Muscle layer of colon (tissue), 2 donors: ENCODE measurements at regions not wholly inside any gene's neighbourhood (a gene's known extent, or its start where the extent isn't known, plus 50 kb on each side); places are given as distances from the start of the nearest gene placed in this dataset.
"Not testable (repeated sequence)": the region's sequence is repeated elsewhere in the genome, so short reads cannot be mapped to it uniquely, and the experiment has no call there.

Experiments
- H3K27ac ChIP-seq: one replicate; pipeline ENCODE4 v1.7.0; 2013; ENCODE audit warnings: low read depth, mild to moderate bottlenecking, low read length, moderate library complexity
- H3K27me3 ChIP-seq, 2 donors: one replicate each; pipeline ENCODE4 v1.7.0; 2013; ENCODE audit warnings: low read length in 2 of 2, mild to moderate bottlenecking in 2 of 2; ENCODE audit not compliant: insufficient read depth in 2 of 2, control insufficient read depth in 1 of 2
- H3K36me3 ChIP-seq: one replicate; pipeline ENCODE4 v1.7.0; 2013; ENCODE audit warnings: mild to moderate bottlenecking, low read length; ENCODE audit not compliant: insufficient read depth
- H3K4me1 ChIP-seq: one replicate; pipeline ENCODE4 v1.7.0; 2013; ENCODE audit warnings: mild to moderate bottlenecking, low read length; ENCODE audit not compliant: insufficient read depth
- H3K4me3 ChIP-seq, 2 donors: one replicate each; pipeline ENCODE4 v1.7.0; 2013; ENCODE audit warnings: low read length in 2 of 2, low read depth in 1 of 2, mild to moderate bottlenecking in 1 of 2, moderate library complexity in 1 of 2
- H3K9ac ChIP-seq: one replicate; pipeline ENCODE4 v1.7.0; 2013; ENCODE audit warnings: low read length
- H3K9me3 ChIP-seq: one replicate; pipeline ENCODE4 v1.7.0; 2013; ENCODE audit warnings: mild to moderate bottlenecking, low read length
- donor health status: abdominal sarcoma.
- donor health status: Adenocarcinoma of cecum.

GRCh38 chr6:85382541-85382940 is 67.3 kb upstream of the NT5E start:
- Histone ChIP-seq H3K36me3 (no peaks in the 10 kb centered on the region), H3K9me3 (no peaks in the 10 kb centered on the region), H3K9ac (no peak overlapping the region), H3K27ac (no peak overlapping the region), H3K4me3 (no peak overlapping the region), H3K27me3 (no peaks in the 10 kb centered on the region), H3K4me1 (no peaks in the 10 kb centered on the region)

DNA sequence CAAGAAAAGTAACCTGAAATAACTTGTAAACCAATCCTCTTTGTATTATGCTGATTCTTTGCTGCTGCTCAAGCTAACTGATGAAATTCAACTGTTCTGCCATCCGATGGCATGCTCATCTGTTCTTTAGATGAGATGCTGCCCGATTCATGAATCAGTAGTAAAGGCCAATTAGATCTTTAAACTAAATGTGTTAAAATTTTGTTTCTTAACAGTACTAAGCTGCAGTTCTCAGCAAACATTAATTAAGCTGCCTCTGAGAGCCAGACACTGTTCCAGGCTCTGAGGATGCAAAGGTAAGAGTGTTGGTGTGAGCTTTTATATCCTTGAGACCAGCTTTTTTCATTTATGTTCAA is 77.0 kb upstream of the NT5E start:
- H3K9ac ChIP-seq: no peak overlapping the region
- no peaks in the 10 kb centered on the region for H3K9me3 ChIP-seq
- no peaks in the 10 kb centered on the region for H3K36me3 ChIP-seq
- H3K27me3 ChIP-seq: no peaks in the 10 kb centered on the region
- no peak overlapping the region for H3K4me3 ChIP-seq
- H3K27ac ChIP-seq: no peak overlapping the region
- H3K4me1 ChIP-seq: no peaks in the 10 kb centered on the region

- no peaks in the 10 kb centered on the region for H3K9me3 ChIP-seq
- H3K36me3 ChIP-seq: no peaks in the 10 kb centered on the region
- no peaks in the 10 kb centered on the region for H3K4me1 ChIP-seq
- no peak overlapping the region for H3K4me3 ChIP-seq
- H3K27me3 ChIP-seq: no peaks in the 10 kb centered on the region
- no peak overlapping the region for H3K9ac ChIP-seq
- H3K27ac ChIP-seq: no peak overlapping the region
Measured at GRCh38 chr6:85372188-85372914, 77.5 kb upstream of the NT5E start.

DNA sequence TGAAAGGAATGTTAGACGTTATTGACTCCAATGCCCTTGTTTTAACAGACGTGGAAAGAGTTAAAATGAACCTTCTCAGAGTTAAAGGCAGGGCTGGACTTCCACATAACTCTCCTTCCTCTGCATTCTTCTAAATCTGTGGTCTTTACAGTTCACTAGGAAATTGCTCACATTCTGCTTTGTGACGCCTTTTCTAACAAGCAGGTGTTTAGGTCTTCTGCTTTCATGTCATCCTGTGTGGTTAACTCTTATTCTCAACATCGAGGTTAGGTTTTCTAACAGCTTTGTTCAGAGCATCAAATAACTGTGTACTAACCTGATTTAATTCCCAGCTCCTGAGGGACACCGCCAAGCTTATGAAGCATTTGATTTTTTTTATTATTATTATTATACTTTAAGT is 81.3 kb upstream of the NT5E start:
- H3K4me3 ChIP-seq: no peak overlapping the region

DNA sequence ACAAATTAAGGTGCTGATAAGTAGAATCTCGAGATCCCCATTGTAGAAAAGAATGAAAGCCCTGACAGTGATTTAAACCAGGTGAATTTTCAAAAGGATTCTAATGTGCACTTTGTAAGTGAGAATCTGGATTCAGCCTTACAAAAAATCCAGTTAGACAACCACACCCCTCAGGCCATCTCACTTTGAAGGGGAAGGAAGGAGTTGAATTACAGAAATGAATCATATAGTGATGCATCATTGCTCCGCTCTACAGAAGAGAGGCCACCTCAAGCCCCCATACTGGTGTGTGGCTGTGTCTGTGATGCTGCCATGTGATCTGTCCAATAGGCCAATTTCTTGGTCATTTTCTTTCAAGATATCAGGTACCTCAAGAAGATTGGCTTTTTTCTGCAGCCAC is 85.5 kb upstream of the NT5E start:
- Histone ChIP-seq H3K27ac (no peak overlapping the region), H3K4me1 (no peaks in the 10 kb centered on the region), H3K9me3 (no peaks in the 10 kb centered on the region), H3K36me3 (no peaks in the 10 kb centered on the region), H3K27me3 (no peaks in the 10 kb centered on the region), H3K9ac (no peak overlapping the region), H3K4me3 (no peak overlapping the region)

More for the DNA sequence above, 81.3 kb upstream of the NT5E start:
- Histone ChIP-seq H3K4me1 (no peaks in the 10 kb centered on the region), H3K9me3 (no peaks in the 10 kb centered on the region), H3K27me3 (no peaks in the 10 kb centered on the region), H3K9ac (no peak overlapping the region), H3K27ac (no peak overlapping the region), H3K36me3 (no peaks in the 10 kb centered on the region)

GRCh38 chr6:85363870-85364269 is 86.0 kb upstream of the NT5E start:
- Histone ChIP-seq H3K27ac (no peak overlapping the region), H3K27me3 (no peaks in the 10 kb centered on the region), H3K9ac (no peak overlapping the region), H3K36me3 (no peaks in the 10 kb centered on the region), H3K4me3 (no peak overlapping the region), H3K9me3 (no peaks in the 10 kb centered on the region), H3K4me1 (no peaks in the 10 kb centered on the region)

DNA sequence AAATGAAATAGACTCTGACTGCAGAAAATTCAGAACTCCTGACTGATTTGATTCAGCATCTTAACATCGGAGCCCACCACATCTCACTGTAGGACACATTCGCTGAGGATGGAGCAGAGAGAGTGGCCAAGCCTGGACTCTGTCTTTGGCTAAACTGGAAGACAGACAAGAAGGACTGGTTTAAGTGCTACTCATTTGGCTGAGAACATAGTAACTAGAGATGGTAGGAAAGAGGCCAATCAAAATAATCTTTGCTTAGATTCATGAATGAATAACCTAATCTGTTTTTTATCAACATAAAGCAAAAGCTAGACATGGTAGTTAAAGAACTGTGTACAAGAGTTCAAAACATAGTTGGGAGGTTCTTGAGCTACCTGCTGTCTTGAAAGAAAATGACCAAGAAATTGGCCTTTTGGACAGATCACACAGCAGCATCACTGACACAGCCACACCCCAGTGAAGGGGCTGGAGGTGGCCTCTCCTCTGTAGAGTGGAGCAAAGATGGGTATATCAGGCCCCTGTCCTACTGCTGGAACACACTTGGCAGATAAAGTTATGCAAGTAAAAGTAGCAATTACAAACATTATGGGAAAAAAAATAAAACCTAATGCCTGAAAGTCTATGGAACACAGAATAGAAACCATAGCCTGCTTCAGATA is 87.1 kb upstream of the NT5E start:
- no peak overlapping the region for H3K9ac ChIP-seq
- no peak overlapping the region for H3K27ac ChIP-seq
- no peak overlapping the region for H3K4me3 ChIP-seq
- no peaks in the 10 kb centered on the region for H3K27me3 ChIP-seq
- no peaks in the 10 kb centered on the region for H3K36me3 ChIP-seq
- H3K9me3 ChIP-seq: no peaks in the 10 kb centered on the region
- no peaks in the 10 kb centered on the region for H3K4me1 ChIP-seq

GRCh38 chr6:85361643-85362014 is 88.3 kb upstream of the NT5E start:
- Histone ChIP-seq H3K4me1 (no peaks in the 10 kb centered on the region), H3K9ac (no peak overlapping the region), H3K27ac (no peak overlapping the region), H3K36me3 (no peaks in the 10 kb centered on the region), H3K9me3 (no peaks in the 10 kb centered on the region), H3K4me3 (no peak overlapping the region), H3K27me3 (no peaks in the 10 kb centered on the region)

DNA sequence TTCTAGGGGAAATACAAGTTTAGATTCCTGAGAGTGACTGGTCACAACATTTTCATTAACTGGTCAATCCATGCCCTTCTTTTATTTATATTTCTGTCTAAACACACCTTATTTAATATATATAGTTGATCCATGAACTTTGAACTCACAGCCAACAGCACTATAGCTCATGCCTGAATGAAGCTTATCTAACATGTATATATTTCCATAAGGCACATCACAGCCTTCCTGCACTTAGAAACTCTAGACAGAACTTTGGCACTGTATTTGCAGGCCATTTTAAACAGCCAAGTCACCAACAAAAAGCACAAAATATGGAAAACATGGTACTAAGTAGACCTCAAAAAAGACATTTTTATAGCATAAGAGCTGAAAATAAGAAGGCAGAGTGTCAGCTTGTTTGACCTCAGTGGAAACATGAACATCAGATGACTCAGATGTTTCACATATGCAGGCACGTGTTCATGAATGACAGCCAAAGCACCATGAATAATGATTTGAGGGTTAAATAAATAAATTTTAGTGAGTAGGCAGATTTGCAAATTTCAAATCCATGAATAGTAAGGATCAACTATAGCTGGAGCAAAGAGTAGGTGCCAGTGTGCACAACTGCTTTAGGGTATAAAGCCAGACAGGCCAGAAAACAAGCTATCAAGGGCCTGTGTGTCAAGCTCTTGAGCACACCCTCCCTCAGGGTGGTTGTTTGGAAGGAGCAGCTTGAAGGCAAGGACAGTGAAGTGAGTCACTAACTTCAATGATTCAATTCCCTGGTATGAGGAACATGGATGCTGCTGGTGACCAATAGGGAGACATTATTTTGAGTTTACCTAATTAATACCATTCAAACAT is 88.9 kb upstream of the NT5E start:
- H3K9me3 ChIP-seq: no peaks in the 10 kb centered on the region
- no peaks in the 10 kb centered on the region for H3K36me3 ChIP-seq
- H3K9ac ChIP-seq: no peak overlapping the region
- H3K4me3 ChIP-seq: no peak overlapping the region
- no peaks in the 10 kb centered on the region for H3K27me3 ChIP-seq
- H3K27ac ChIP-seq: no peak overlapping the region
- no peaks in the 10 kb centered on the region for H3K4me1 ChIP-seq

DNA sequence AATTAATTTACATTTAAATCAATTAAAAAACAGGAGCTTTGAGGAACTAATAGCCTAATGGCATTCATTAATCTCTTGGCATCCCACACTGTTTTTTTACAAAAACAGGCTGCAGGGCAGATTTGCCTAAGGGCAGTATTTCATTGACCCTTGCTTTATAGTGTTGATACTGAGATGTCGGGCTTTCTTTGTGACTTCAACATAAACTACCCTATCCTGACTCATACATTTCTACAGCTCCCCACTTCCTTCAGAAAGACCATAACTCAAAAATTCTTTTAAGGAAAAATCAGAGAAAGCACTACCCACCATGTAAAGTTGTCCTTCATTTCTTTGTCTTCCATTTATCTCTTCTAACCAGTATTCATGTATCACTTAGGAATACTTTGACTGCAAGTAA is 92.2 kb upstream of the NT5E start:
- Histone ChIP-seq H3K27me3 (no peaks in the 10 kb centered on the region), H3K4me1 (no peaks in the 10 kb centered on the region), H3K27ac (no peak overlapping the region), H3K4me3 (no peak overlapping the region), H3K9me3 (no peaks in the 10 kb centered on the region), H3K36me3 (no peaks in the 10 kb centered on the region), H3K9ac (no peak overlapping the region)

DNA sequence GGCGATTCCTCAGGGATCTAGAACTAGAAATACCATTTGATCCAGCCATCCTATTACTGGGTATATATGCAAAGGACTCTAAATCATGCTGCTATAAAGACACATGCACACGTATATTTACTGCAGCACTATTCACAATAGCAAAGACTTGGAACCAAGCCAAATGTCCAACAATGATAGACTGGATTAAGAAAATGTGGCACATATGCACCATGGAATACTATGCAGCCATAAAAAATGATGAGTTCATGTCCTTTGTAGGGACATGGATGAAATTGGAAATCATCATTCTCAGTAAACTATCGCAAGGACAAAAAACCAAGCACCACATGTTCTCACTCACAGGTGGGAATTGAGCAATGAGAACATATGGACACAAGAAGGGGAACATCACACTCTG is 93.1 kb upstream of the NT5E start:
- not testable (repeated sequence) for H3K36me3 ChIP-seq, H3K27me3 ChIP-seq, H3K9ac ChIP-seq, H3K4me3 ChIP-seq, H3K9me3 ChIP-seq, H3K27ac ChIP-seq, H3K4me1 ChIP-seq
